HG03442 (cell line): ENCODE measurements at regions not wholly inside any gene's neighbourhood (a gene's known extent, or its start where the extent isn't known, plus 50 kb on each side); places are given as distances from the start of the nearest gene placed in this dataset.
A peak's percentile ranks its signal among the peaks of the same experiment; 100 is the strongest.

Experiments
- ATAC-seq: cut with Tn5 transposase; IDR thresholded peaks from one replicate; pipeline ENCODE4 v1.9.1; 2021; ENCODE audit warnings: mild to moderate bottlenecking, moderate library complexity; ENCODE audit not compliant: unreplicated experiment

- ATAC-seq: no peak
Observed at GRCh38 chr3:177824190-177824786, 627.0 kb upstream of the TBL1XR1 start.

DNA sequence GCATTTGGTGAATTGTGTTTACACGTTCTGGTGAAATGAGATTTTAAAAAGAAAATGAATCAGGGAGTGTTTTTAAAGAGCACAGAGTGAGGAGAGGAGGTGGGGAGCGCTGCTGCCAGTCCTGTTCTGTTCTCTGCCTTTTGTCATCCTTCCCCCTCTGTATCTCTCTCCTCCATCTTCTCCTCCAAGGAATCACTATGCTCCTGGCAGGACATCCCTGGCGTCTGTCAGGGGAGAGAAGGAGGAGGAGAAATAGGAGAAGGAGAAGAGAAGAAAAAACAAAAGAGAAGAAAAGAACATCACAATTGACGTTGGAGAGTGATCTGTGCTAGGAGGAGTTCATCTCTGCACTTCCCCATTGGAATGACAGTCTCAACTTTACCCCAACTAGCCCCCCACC is 627.6 kb upstream of the TBL1XR1 start:
- ATAC-seq: no peak

DNA sequence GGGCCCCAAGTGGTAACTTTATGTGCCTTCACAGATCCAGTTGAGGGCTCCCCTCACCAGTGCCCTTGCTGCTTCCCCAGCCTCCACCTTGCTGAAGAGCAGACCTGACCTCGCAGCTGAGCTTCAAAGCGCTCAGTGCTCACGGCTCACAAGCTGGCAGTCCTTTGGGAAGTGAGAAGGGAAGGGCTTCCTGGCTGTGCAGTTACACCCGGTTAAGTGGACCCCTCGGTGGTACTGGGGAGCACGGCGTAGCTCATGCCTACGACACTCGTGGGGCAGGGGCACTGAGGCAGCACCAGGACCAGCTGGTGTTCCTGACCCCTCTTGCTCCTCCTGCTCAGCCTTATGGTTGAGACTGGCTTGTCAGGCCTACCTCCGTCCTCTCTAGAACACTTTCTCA is 629.0 kb upstream of the TBL1XR1 start:
- no peak for ATAC-seq

GRCh38 chr3:177827511-177828207 is 630.4 kb upstream of the TBL1XR1 start:
- ATAC-seq: peak; percentile 76

GRCh38 chr3:177828208-177828565 is 630.9 kb upstream of the TBL1XR1 start:
- no peak for ATAC-seq

GRCh38 chr3:177830411-177830849 is 633.1 kb upstream of the TBL1XR1 start:
- ATAC-seq: no peak

- ATAC-seq: no peak
Observed at GRCh38 chr3:177831361-177831760, 634.1 kb upstream of the TBL1XR1 start.

- ATAC-seq: no peak
Observed at GRCh38 chr3:177832880-177833279, 635.6 kb upstream of the TBL1XR1 start.

DNA sequence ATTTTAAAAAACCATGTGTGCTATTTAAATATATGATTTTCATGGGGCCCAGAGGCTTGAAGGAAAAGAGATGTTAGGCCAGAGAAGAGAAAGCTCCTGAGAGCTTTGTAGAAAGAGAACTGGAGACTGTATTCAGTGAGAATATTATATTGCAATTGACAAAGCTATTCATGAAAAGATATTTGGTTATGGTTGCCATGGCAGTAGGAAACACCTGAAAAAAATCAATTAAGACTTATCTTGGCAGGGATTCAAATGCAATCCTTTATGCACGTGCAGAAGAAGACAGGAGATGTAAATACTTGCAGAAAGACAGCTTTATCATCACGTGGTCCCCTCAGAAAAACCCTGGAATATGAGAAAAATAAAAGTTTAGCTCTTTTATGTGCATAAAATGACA is 636.0 kb upstream of the TBL1XR1 start:
- no peak for ATAC-seq

- no peak for ATAC-seq
Observed at GRCh38 chr3:177835008-177835407, 637.7 kb upstream of the TBL1XR1 start.

DNA sequence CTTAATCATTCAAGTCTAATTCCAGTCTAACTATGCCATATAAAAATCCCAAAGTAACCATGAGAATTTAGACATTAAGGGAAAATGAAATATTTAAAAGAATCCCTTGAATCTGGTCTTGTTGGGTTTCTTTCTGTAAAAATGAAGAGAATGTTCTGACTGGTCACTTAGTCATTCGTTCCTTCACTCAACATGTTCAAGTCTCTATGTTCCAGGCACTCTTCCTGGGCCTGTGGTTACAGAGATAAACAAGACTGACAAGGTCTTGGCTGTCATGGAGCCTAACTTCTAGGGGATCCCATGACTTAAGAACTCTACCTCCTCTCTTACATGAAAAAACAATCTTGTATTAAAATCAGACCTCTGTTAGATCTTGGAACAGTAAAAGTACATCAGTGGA is 638.6 kb upstream of the TBL1XR1 start:
- ATAC-seq: no peak

- ATAC-seq: no peak
Observed at GRCh38 chr3:177836671-177837070, 639.4 kb upstream of the TBL1XR1 start.

DNA sequence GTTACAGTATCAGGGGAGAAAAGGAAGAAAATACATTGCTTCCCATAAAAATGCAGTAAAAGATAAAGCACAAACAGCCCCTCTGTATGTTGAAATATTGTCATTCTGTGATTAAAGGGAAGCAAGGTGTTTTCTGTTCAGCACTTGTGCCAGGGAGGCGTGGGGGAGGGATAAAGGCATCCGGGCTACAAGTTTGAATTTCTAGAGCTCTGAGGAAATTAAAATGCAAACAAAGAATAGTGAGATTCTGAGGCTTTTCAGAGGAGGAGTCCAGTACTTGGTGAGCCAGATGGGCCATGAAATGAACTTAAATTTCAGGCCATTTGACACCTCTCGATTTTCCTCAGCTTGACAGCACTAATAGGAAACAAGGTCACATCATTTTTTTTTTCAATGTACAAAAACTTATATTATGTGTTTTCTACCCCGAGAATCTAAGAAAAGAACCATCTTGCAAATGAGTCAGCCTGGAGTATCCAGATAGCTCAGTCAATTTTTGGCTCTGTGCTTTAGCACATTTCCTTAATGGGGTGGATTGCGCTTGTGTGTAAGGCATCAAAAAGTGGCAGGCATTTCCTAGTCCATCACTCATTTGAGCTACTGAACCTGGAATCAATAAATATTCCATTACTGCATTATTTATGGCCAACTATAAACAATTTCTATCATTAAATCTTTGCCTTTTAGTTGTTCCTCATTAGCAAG is 640.8 kb upstream of the TBL1XR1 start:
- no peak for ATAC-seq

GRCh38 chr3:177838766-177839350 is 641.6 kb upstream of the TBL1XR1 start:
- no peak for ATAC-seq

DNA sequence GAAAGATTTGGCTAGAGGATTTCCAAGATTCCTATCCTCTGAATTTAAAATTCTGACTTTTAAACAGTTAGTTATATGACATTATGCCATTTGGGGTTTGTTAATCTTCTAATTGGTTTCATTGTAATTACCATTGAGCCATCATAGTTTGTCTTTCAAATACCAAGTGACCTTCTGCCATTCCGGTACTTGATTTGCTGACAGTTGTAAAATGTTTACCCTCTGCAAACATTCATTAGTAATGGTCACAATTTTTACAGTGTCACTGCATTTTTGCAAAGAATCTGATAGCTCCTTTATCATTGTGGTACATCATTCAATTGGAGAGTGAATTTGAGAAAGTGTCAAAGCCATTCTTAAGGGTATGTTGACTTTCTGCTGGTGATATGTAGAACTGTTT is 645.0 kb upstream of the TBL1XR1 start:
- no peak for ATAC-seq

- ATAC-seq: peak; percentile 71
Observed at GRCh38 chr3:177842743-177843734, 645.8 kb upstream of the TBL1XR1 start.

DNA sequence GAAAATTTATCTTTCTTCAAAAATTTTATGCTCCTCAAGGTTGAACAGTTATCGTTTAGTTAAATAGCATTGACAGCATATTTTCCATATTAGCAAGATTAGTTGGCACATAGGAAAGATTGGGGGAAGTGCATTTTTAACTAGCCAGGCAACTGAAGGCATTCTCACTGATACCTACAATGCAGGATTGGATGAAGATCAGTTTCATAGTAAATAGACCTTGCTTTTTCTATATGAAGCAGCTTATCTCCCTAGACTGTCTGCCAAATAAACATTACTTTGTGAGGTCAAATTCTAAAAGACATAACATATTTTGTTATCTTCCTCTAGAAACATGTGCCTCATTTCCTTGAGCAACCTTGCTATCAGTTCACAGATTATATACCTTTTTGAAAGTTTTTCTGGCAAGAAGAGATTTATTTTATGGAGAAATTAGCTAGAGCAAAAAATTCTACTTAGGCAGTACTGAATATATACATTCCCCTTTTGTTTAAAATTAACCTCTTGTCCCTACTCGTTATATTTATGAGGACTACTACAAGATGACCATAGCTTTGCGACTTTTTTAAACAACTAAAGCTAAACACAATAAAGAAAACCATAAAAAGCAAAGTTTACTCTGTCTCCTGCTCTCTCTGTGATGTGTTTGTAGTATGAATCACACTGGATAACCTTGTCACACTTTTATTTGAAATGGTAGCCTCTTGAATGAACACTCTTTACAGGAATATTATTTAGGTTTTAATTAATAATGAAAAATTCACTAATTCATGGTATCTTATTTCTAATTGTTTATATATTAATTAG is 654.9 kb upstream of the TBL1XR1 start:
- ATAC-seq: no peak

DNA sequence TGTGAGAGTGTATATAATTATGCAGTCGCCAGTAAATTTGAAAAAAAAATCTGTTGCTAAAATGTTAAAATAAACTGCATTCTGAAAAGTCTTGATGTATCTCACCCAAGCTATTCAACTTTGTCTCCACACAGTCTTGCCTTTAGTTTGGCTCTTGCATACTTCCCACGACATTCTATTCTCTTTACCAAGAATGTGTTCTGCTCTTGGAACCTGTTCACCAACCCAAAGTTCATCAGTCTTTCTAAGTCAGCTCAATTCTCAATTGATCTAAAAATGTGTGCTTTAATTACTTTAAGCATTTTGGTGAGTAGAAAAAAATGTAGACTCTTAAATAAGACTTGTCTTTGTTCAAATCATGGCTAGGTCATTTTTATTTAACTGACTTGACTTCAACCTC is 657.7 kb upstream of the TBL1XR1 start:
- no peak for ATAC-seq

GRCh38 chr3:177860184-177860583 is 662.9 kb upstream of the TBL1XR1 start:
- no peak for ATAC-seq

DNA sequence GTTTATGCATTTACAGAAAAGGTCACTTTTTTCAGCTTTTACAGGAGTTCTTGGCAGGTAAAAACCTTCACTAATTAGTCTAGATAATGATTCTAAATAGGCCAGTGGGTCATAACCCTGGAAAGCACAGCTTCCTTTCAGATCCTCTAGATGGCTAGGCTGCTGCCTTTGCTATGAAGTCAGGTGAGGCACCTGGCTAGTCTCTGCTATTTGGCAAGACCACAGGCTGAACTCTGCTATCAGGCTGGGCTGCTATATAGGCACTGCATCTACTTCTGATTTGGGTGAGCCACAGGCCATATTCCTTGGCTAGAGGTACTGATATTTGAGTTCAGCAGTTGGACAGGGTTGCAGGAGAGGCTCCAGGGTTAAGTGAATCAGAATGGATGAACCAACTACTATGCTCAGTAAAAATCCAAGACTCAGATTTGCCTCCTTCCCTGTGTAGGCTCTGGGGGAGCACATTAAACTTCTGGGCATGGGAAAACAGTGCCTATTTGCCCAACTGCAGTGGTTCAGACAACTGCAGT is 665.7 kb upstream of the TBL1XR1 start:
- ATAC-seq: no peak
